Retinal pigment epithelial cell (primary cell): ENCODE measurements at regions not wholly inside any gene's neighbourhood (a gene's known extent, or its start where the extent isn't known, plus 50 kb on each side); places are given as distances from the start of the nearest gene placed in this dataset.

Experiments
- DNase-seq: peaks from one replicate; pipeline ENCODE4 v3.0.0-alpha.2; 2010; ENCODE audit warnings: low read depth
- H3K4me3 ChIP-seq: 2 replicates; pipeline ENCODE4 v1.5.1; 2011; ENCODE audit warnings: mild to moderate bottlenecking, low read length, control low read depth, moderate library complexity
- CTCF ChIP-seq: conservative IDR thresholded peaks from 2 replicates; pipeline ENCODE4 v1.5.1; 2011; ENCODE audit warnings: low read depth, low read length, control low read depth, inconsistent platforms

- no peak for DNase-seq
- no peak overlapping the region for H3K4me3 ChIP-seq
- TF ChIP-seq CTCF, result peak; percentile 33
Observed at GRCh38 chr12:60106214-60106613, 510.4 kb downstream of the SLC16A7 start.

GRCh38 chr12:60107992-60108391 is 512.2 kb downstream of the SLC16A7 start:
- TF ChIP-seq CTCF, result no peak
- DNase-seq, result no peak
- H3K4me3 ChIP-seq, result no peak overlapping the region

GRCh38 chr12:60112063-60112462 is 516.2 kb downstream of the SLC16A7 start:
- no peak for TF ChIP-seq CTCF
- no peak for DNase-seq
- no peak overlapping the region for H3K4me3 ChIP-seq

GRCh38 chr12:60112763-60113162 is 516.9 kb downstream of the SLC16A7 start:
- no peak overlapping the region for H3K4me3 ChIP-seq
- no peak for DNase-seq
- TF ChIP-seq CTCF, result no peak

GRCh38 chr12:60114169-60114568 is 518.3 kb downstream of the SLC16A7 start:
- no peak for DNase-seq
- no peak for TF ChIP-seq CTCF
- no peak overlapping the region for H3K4me3 ChIP-seq

GRCh38 chr12:60119327-60119726 is 523.5 kb downstream of the SLC16A7 start:
- TF ChIP-seq CTCF, result no peak
- no peak for DNase-seq
- no peak overlapping the region for H3K4me3 ChIP-seq

GRCh38 chr12:60120199-60120598 is 524.4 kb downstream of the SLC16A7 start:
- no peak for DNase-seq
- no peak overlapping the region for H3K4me3 ChIP-seq
- no peak for TF ChIP-seq CTCF
